ENCODE measurements at regions not wholly inside any gene's neighbourhood (a gene's known extent, or its start where the extent isn't known, plus 50 kb on each side); places are given as distances from the start of the nearest gene placed in this dataset.
A peak's percentile ranks its signal among the peaks of the same experiment; 100 is the strongest.
"Not testable (repeated sequence)": the region's sequence is repeated elsewhere in the genome, so short reads cannot be mapped to it uniquely, and the experiment has no call there.

DNA sequence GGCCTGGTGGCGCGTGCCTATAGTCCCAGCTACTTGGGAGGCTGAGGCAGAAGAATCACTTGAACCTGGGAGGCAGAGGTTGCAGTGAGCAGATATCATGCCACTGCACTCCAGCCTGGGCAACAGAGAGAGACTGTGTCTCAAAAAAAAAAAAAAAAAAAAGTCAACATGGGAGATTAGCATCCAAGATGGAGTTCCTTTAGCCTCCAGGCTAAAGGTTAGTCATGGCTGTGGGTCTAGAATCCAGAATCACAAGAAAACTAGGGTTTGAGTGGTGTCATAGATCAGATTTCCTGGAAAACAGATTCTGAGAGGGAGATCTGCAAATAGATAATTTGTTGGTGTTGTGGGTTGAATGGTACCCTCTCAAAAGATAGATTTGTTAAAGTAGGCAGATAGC, 117.2 kb downstream of the CD24 start:
- H3K27ac ChIP-seq; in situ Hi-C loops (cut with MboI; ENCODE audit: low pct_unique_long_range_greater_than_20kb in 2 of 9, low sequenced_read_pairs in 9 of 9, unreplicated experiment in 9 of 9): not testable (repeated sequence)

DNA sequence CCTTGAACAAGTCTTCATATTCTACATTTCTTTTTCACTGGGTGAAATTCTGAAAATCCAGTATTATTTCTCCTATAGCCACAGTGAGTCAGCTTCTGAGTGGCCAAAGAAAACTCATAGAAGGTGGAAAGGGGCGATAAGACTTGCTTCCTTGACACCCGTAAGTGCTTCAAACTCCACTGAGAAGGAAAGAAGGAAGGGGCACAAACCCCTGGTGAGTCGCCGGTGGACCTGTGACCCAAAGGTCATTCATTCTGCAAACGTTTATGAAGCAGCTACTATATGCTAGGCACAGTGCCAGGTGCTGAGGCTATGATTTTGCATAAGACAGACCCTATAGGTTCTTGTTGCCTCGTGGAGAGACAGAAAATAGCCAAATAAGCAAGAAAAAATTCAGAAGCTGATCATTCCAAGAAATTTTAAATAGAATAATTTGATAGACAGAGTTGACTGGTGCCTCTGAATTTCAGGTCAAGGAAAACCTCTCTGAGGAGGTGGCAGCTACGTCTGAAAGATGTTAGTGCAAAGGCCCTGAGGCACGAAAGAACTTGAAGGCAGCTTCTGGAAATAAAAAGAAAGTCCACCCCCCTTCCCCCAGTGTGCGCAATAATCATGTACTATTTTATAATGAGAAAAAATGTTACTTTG, 118.2 kb downstream of the CD24 start:
- no peak for ATAC-seq (replicated peaks in 6 of 8)
- Histone ChIP-seq H3K27ac (no peak overlapping the region), H3K4me3 (no peak overlapping the region), H3K4me1 (replicated peaks in 1 of 2) (no peaks in the 10 kb centered on the region)
- in situ Hi-C loops (cut with MboI; ENCODE audit: low pct_unique_long_range_greater_than_20kb in 2 of 9, low sequenced_read_pairs in 9 of 9, unreplicated experiment in 9 of 9), result no loop called here
- 59 to 100% (median 82%) methylated on average over 1 to 9 of the region's 9 CpGs for WGBS, 10 experiments

More for the DNA sequence above, 117.2 kb downstream of the CD24 start:
- H3K4me1 ChIP-seq (replicated peaks in 1 of 2); ATAC-seq (replicated peaks in 6 of 8); H3K4me3 ChIP-seq: not testable (repeated sequence)
- WGBS, 10 experiments, result 75 to 100% (median 100%) methylated on average over 1 to 2 of the region's 2 CpGs; no CpG with 5 or more reads in 7 of the 10 experiments

DNA sequence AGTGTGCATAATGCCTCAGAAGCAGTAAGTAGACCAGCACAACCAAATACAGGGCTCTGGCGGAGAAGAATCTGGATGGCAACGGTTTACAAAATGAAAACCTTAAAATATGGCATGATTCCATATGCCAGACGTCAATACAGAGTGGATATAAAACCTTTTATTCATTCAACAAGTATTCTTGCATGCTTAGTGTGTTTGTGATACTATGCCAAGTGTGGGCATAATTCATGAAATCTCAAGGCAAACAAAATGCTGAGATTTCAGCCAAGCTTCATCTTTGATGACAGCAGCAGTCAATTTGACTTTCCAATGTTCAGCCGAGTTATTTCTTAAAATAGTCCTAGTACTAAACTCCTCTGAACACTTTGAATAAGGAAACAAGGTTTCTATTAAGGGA, 119.4 kb downstream of the CD24 start:
- peak in 2 of 8 experiments; percentile 42 to 73 for ATAC-seq (replicated peaks in 6 of 8)
- Histone ChIP-seq H3K4me3 (no peak overlapping the region), H3K27ac (no peak overlapping the region), H3K4me1 (replicated peaks in 1 of 2) (no peaks in the 10 kb centered on the region)
- WGBS, 10 experiments, result 0 to 100% (median 69%) methylated on average over 1 to 4 of the region's 4 CpGs
- in situ Hi-C loops (cut with MboI; ENCODE audit: low pct_unique_long_range_greater_than_20kb in 2 of 9, low sequenced_read_pairs in 9 of 9, unreplicated experiment in 9 of 9), result no loop called here

DNA sequence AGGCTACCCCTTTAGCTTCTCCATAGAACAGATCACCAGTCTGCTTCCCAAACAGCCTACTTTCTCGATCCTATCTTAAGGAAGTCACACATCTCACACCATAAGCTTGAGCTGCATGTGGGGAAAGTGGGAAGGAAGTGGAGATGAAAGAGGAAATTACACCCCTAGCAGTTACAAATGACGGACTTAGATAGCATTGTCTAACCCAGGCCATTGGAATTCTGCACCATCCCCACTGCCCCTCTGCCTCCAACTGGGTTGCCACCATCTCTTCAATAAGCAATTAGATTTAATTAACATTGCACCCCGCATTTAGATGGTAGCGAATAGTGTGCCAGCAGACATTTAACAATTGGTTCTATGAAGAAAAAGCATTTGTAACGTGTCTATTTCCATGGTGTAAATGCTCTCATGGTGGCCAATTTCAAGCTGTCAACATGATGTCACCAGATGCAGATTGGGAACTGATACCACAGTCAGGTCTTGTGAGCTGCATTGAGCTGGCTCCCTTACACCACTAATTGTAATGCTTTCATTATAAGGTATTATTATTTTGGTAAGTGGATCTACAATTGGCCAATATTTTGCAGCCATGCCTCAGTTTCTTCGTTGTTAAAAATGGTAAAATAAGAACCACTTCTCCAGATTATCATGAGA, 124.7 kb downstream of the CD24 start:
- 0 to 100% (median 69%) methylated on average over 1 to 5 of the region's 6 CpGs; no CpG with 5 or more reads in 1 of the 10 experiments for whole genome bisulfite sequencing, 10 experiments
- Histone ChIP-seq H3K4me1 (replicated peaks in 1 of 2) (no peaks in the 10 kb centered on the region), H3K4me3 (no peak overlapping the region), H3K27ac (no peak overlapping the region)
- ATAC-seq (replicated peaks in 6 of 8), result no peak
- in situ Hi-C loops (cut with MboI; ENCODE audit: low pct_unique_long_range_greater_than_20kb in 2 of 9, low sequenced_read_pairs in 9 of 9, unreplicated experiment in 9 of 9), result no loop called here

DNA sequence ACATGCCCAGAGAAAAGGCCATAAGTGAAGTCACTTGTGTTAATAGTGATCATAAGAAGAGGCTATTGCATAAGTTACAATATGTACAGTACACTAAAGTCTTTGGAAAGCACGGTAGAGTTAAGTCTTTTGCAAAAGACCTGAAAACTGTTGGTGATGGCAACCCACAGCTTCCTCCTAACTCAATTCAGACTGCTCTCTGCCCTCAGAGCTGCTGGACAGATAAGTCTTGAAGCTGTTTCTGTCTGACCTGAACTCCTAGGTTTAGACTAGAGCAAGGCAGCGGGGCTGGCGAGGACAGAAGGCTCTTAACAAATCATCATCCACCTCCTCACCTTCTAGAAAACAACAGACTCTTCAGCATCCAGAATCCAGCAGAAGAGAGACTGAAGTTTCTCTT, 125.4 kb downstream of the CD24 start:
- Histone ChIP-seq H3K4me3 (no peak overlapping the region), H3K27ac (no peak overlapping the region), H3K4me1 (replicated peaks in 1 of 2) (no peaks in the 10 kb centered on the region)
- WGBS, 10 experiments, result 11 to 100% (median 93%) methylated on average over 1 to 3 of the region's 3 CpGs; no CpG with 5 or more reads in 3 of the 10 experiments
- in situ Hi-C loops (cut with MboI; ENCODE audit: low pct_unique_long_range_greater_than_20kb in 2 of 9, low sequenced_read_pairs in 9 of 9, unreplicated experiment in 9 of 9), result no loop called here
- ATAC-seq (replicated peaks in 6 of 8), result no peak

DNA sequence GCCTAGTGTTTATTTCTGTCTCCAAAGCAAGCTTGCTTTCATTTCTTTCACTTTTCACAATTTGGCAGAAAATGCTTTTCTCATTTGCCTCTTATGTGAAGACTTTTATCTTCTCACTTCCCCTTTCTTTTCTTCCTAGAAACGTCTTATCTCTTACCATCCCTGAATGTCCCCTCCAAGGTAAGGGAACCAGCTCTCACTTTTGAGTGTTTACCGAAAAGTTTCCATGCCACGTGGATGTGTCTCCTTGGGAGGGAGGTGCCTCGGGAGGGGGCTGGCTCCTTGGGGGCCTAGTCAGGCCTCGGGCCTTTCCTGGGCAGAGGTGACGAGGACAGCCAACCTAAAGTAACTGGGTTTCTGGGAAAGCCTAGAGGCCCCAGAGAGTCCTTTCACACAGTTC, 127.4 kb downstream of the CD24 start:
- in situ Hi-C loops (cut with MboI; ENCODE audit: low pct_unique_long_range_greater_than_20kb in 2 of 9, low sequenced_read_pairs in 9 of 9, unreplicated experiment in 9 of 9), result no loop called here
- ATAC-seq (replicated peaks in 6 of 8), result no peak
- no peaks in the 10 kb centered on the region for H3K4me1 ChIP-seq (replicated peaks in 1 of 2)
- H3K4me3 ChIP-seq, result no peak overlapping the region
- no peak overlapping the region for H3K27ac ChIP-seq
- 29 to 85% (median 61%) methylated on average over 1 to 6 of the region's 6 CpGs; no CpG with 5 or more reads in 1 of the 10 experiments for WGBS, 10 experiments

DNA sequence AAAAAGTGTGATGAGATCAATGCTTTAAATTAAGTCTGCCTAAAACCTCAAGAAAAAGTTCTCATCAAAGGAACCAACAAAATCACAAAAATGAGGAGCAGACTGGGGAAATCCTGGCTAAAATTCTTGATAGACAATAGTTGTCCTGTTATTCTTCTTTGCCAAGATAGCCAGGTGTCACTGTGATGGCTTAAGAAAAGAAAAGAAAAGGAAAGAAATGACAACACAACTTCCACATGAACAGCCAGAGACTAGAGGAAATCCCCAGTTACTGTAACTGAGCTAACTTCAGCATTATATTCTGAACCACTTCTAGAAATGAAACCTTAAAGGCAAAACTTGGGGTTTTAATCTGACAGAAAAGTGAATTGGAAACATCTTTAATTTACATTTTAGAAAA, 129.6 kb downstream of the CD24 start:
- in situ Hi-C loops (cut with MboI; ENCODE audit: low pct_unique_long_range_greater_than_20kb in 2 of 9, low sequenced_read_pairs in 9 of 9, unreplicated experiment in 9 of 9), result no loop called here
- no peak for ATAC-seq (replicated peaks in 6 of 8)
- Histone ChIP-seq H3K27ac (no peak overlapping the region), H3K4me3 (no peak overlapping the region), H3K4me1 (replicated peaks in 1 of 2) (no peaks in the 10 kb centered on the region)

DNA sequence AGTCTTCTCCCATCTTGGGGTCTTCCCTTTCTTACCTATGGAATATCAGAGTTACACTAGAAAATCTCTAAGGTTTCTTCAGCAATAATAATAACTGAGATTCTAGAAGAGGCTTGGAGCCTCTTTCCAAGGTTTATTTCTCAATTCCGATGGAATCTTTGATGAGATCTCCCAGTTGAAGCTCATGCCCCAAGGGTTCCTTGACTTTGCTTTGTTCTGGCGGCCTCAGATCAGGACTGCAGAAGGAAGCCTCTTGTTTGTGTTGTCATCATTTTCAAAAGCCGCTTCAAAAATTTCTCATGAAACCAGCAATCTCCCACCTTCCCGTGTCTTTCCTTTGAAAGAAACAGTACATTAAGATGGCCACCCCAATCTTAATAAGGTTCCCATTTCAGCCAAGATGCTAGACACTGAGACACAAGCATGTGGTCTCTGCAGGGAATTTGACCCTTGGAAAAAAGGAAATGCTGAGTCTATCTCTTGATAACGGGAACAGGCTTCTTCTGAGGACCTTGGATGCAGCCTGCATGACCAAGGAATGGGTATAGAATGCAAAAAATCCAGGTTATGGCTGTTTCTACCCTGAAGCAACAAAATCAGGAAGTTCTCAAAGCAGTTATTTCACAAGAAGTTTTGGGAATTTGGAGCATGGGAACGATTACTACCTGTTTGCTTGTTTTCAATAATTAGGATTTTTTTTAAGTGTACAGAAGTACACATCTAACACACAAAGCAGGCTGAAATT, 141.6 kb downstream of the CD24 start:
- no peaks in the 10 kb centered on the region for H3K4me1 ChIP-seq (replicated peaks in 1 of 2)
- 10 to 100% (median 73%) methylated on average over 1 to 6 of the region's 6 CpGs for WGBS, 10 experiments
- in situ Hi-C loops (cut with MboI; ENCODE audit: low pct_unique_long_range_greater_than_20kb in 2 of 9, low sequenced_read_pairs in 9 of 9, unreplicated experiment in 9 of 9), result no loop called here
- no peak overlapping the region for H3K27ac ChIP-seq
- ATAC-seq (replicated peaks in 6 of 8), result no peak
- no peak overlapping the region for H3K4me3 ChIP-seq

DNA sequence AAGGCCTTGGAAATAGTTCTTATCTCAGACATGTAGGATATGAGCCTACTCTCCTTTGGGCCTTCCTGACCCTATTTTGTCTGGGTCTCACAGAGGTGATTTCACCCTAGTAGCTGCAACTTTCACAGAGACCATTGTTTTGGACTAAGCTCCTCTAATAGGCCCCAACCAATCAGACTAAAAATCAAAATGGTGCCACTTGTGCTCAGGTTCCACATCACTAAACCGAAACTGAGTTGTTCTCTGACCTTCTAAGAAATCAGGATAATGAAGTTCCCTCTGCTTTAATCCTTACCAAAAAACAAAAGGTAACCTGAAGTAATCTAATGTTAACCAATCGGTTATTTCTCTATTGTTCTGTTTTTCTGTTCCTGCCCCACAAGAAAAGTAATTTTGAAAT, 143.6 kb downstream of the CD24 start:
- 0 to 100% (median 87%) methylated on average over 1 to 2 of the region's 2 CpGs for WGBS, 10 experiments
- ATAC-seq (replicated peaks in 6 of 8), result no peak
- in situ Hi-C loops (cut with MboI; ENCODE audit: low pct_unique_long_range_greater_than_20kb in 2 of 9, low sequenced_read_pairs in 9 of 9, unreplicated experiment in 9 of 9), result no loop called here
- Histone ChIP-seq H3K4me3 (no peak overlapping the region), H3K27ac (no peak overlapping the region), H3K4me1 (replicated peaks in 1 of 2) (no peaks in the 10 kb centered on the region)

DNA sequence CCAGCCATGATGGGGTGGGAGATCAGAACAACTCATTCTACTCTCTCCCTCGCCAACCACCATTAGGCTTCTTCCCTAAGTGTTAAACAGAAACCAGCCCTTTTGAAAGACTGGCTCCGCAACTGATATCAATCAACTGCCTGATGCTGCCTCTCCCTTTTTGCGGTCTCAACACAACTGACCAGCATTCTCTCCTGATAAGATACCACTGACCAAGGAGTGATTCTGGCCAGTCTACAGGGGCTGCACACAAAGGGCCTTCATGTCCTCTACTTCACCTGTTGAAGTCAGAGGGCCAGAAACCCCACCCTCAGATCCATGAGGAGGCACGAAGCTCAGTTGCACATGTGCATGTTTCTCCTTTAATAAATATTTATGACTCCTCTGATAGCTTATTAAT, 145.1 kb downstream of the CD24 start:
- WGBS, 10 experiments, result 30 to 100% (median 89%) methylated on average over 2 to 4 of the region's 4 CpGs; no CpG with 5 or more reads in 2 of the 10 experiments
- in situ Hi-C loops (cut with MboI; ENCODE audit: low pct_unique_long_range_greater_than_20kb in 2 of 9, low sequenced_read_pairs in 9 of 9, unreplicated experiment in 9 of 9), result no loop called here
- H3K4me3 ChIP-seq, result no peak overlapping the region
- no peak overlapping the region for H3K27ac ChIP-seq
- H3K4me1 ChIP-seq (replicated peaks in 1 of 2), result no peaks in the 10 kb centered on the region
- no peak for ATAC-seq (replicated peaks in 6 of 8)

DNA sequence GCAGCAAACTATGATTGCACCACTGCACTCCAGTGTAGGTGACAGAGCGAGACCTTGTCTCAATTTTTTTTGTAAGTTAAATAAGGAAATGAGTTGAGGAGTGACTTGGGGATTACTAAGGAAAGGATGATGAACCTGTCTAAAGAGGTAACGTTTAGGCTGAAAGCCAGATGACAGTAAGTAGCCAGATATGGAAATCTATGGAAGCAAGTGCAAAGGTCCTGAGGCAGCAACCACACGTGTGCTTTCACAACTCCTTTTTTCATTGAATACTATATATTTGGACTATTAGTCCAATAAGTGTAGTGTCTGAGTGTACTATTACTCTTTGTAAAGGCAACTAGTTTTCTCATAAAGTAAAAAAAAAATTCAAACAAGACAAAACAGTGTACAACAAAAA, 147.4 kb downstream of the CD24 start:
- ATAC-seq (replicated peaks in 6 of 8), result no peak
- H3K27ac ChIP-seq, result no peak overlapping the region
- no peak overlapping the region for H3K4me3 ChIP-seq
- in situ Hi-C loops (cut with MboI; ENCODE audit: low pct_unique_long_range_greater_than_20kb in 2 of 9, low sequenced_read_pairs in 9 of 9, unreplicated experiment in 9 of 9), result no loop called here
- H3K4me1 ChIP-seq (replicated peaks in 1 of 2), result no peaks in the 10 kb centered on the region
- 33 to 100% (median 83%) methylated on average over 1 to 2 of the region's 3 CpGs; no CpG with 5 or more reads in 2 of the 10 experiments for WGBS, 10 experiments

DNA sequence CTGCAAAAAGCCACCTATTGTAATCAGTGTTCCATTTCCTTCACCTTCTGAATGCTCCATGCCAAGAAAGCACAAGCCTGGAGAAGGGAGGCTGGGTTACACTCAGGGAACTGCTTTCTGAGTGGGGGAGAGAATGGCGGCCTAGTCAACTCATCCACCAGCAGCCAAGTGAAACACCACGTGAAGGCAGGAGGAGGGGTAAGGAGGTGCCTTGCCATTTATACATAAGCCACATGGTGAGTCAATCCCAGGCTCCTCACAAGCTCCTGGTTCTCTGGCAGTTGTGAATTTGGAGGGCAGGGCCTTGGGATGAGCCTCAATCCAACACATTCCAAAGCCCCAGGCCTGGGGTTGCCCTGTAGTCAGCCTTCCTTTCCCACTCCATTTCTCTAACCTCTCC, 149.4 kb downstream of the CD24 start:
- H3K4me3 ChIP-seq, result no peak overlapping the region
- no peaks in the 10 kb centered on the region for H3K4me1 ChIP-seq (replicated peaks in 1 of 2)
- no peak overlapping the region for H3K27ac ChIP-seq
- WGBS, 10 experiments, result 30 to 100% methylated on average over 1 to 2 of the region's 2 CpGs; no CpG with 5 or more reads in 8 of the 10 experiments
- no peak for ATAC-seq (replicated peaks in 6 of 8)
- in situ Hi-C loops (cut with MboI; ENCODE audit: low pct_unique_long_range_greater_than_20kb in 2 of 9, low sequenced_read_pairs in 9 of 9, unreplicated experiment in 9 of 9), result no loop called here

DNA sequence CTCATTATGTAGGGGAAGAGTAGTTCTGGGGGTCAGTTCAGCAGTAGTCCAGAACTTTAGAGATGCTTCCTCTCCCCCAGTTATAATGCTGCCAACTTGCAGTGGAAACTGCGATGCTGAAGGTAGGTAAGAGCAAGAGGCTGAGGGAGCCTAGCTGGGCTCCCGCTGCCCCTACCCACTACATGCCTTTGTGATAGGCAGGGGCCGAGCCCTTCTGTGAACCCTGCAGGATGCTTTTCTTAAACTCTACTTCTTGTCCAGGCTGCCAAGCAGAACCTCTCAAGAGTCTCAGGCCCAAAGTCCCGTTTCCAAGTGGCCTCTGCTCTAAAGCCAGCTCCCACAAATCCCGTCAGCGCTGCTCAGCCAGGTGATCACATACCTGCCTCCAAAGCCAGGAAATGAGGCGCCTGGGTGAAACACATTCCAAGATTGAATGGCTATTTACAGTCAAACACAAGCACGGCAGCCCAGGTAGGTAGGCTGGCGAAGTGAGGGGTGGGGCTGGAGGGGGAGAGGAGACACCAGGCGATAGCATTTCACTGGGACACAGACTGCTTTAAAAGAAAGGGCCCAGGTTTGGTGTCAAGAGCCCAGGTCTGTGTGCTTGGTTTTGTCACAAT, 150.7 kb downstream of the CD24 start:
- Histone ChIP-seq H3K4me3 (no peak overlapping the region), H3K4me1 (replicated peaks in 1 of 2) (no peaks in the 10 kb centered on the region), H3K27ac (no peak overlapping the region)
- no peak for ATAC-seq (replicated peaks in 6 of 8)
- WGBS, 10 experiments, result 0 to 100% (median 92%) methylated on average over 1 to 5 of the region's 10 CpGs; no CpG with 5 or more reads in 2 of the 10 experiments
- in situ Hi-C loops (cut with MboI; ENCODE audit: low pct_unique_long_range_greater_than_20kb in 2 of 9, low sequenced_read_pairs in 9 of 9, unreplicated experiment in 9 of 9), result no loop called here
